ENCODE measurements at regions not wholly inside any gene's neighbourhood (a gene's known extent, or its start where the extent isn't known, plus 50 kb on each side); places are given as distances from the start of the nearest gene placed in this dataset.
"Not testable (repeated sequence)": the region's sequence is repeated elsewhere in the genome, so short reads cannot be mapped to it uniquely, and the experiment has no call there.

- intact Hi-C loops (cut with micrococcal nuclease), result loop anchor here (10.0 kb wide), 1 partner anchor 64 kb away; no protein-coding TSS in a partner anchor
- DNase-seq, result no peak
- ATAC-seq, result no peak
Observed at GRCh38 chr11:42951266-42951665, 360.5 kb upstream of the API5 start.

- intact Hi-C loops (cut with micrococcal nuclease), result loop anchor here (10.0 kb wide), 1 partner anchor 57 kb away; no protein-coding TSS in a partner anchor
- ATAC-seq, result no peak
Observed at GRCh38 chr11:42957831-42958230, 354.0 kb upstream of the API5 start.

GRCh38 chr11:42958635-42959034 is 353.2 kb upstream of the API5 start:
- intact Hi-C loops (cut with micrococcal nuclease), result loop anchor here (10.0 kb wide), 1 partner anchor 56 kb away; no protein-coding TSS in a partner anchor
- no peak for DNase-seq
- ATAC-seq, result no peak

More at GRCh38 chr11:42957831-42958230, 354.0 kb upstream of the API5 start:
- no peak for DNase-seq

GRCh38 chr11:42960521-42961088 is 351.2 kb upstream of the API5 start:
- no peak for ATAC-seq
- intact Hi-C loops (cut with micrococcal nuclease), result no loop called here

DNA sequence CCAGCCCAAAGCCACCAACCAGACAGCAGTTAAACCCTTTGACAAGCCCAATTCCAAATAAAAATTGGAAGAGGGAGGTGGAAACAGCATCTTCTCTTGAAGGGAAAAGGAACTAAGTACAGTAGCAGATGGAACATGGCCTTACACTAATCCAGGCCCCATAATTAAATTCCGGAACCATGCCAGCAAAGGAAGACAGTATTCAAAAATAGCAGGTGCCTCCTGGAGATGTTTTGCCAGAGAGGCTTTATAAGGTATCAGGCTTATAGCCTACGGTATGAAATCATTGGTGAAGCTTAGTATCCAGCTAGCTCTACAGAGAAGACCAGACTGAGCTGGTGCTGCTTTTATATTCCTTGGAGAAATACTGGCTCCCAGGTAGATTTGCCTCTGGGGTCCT is 344.1 kb upstream of the API5 start:
- DNase-seq (no peak), ATAC-seq (peak; percentile 55)

More at GRCh38 chr11:42960521-42961088, 351.2 kb upstream of the API5 start:
- no peak for DNase-seq

GRCh38 chr11:42972741-42973140 is 339.1 kb upstream of the API5 start:
- no peak for ATAC-seq
- intact Hi-C loops (cut with micrococcal nuclease), result no loop called here
- no peak for DNase-seq

More for the DNA sequence above, 344.1 kb upstream of the API5 start:
- intact Hi-C loops (cut with micrococcal nuclease), result no loop called here

DNA sequence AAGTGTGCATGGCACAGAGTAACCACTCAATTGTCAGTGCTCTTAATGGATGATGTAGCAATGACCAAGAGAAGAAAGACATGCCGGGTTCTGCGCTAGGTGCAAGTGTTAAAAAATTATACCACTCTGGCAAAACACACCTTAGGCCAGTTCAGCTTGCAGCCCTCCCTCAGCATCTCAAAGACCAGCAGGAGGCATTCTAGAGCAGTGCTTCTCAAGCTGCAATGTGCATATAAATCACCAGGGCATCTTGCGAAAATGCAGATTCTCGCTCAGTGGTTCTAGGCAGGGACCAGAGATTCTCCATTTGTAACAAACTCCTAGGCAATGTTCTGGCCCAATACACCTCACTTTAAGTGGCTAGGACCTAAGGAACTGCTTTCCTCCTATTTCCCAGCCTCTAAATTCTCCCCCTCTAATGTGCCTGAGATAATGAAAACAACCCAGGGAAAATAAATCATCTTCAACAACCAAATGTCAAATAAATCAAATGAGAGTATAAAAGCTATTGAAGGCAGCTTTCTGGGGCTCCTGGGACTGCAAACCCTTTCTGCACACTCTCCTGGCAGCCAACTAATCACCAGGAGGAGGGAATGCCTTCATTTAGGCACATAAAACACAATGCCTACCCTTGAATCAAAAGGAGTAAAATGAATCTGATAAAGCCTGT is 337.2 kb upstream of the API5 start:
- DNase-seq, result no peak
- intact Hi-C loops (cut with micrococcal nuclease), result no loop called here
- ATAC-seq, result no peak

GRCh38 chr11:42975180-42975529 is 336.6 kb upstream of the API5 start:
- DNase-seq (no peak), ATAC-seq (no peak)
- intact Hi-C loops (cut with micrococcal nuclease), result no loop called here

DNA sequence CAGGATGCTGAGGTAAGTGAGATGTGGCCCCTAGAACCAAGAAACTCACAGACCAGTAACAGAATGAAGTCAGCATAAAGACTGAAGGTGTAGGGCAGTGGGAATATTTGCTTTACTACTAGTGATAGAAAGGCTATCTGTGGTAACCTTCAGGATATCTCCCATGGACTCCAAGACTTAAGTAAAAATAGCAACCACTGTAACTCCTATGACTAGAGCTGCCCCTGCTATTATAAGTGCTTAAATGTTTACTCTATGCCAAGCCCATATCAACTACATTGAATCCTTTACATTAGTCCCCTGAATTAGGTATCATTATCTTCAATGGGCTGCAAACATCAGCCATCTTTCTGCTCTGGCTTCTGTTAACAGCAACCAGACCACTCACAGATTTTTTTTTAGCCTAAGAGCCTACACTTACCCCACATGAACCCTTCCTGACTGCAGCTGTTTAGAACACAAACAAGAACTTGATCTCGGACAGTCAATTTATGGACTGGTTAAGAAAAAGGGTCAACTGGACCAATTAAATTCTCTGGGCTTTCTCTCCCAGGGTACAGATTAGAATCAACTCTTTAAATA is 335.1 kb upstream of the API5 start:
- peak; percentile 98 for ATAC-seq

GRCh38 chr11:42992594-42992993 is 319.2 kb upstream of the API5 start:
- intact Hi-C loops (cut with micrococcal nuclease), result no loop called here
- DNase-seq (no peak), ATAC-seq (no peak)

More for the DNA sequence above, 335.1 kb upstream of the API5 start:
- no peak for DNase-seq
- intact Hi-C loops (cut with micrococcal nuclease), result no loop called here

DNA sequence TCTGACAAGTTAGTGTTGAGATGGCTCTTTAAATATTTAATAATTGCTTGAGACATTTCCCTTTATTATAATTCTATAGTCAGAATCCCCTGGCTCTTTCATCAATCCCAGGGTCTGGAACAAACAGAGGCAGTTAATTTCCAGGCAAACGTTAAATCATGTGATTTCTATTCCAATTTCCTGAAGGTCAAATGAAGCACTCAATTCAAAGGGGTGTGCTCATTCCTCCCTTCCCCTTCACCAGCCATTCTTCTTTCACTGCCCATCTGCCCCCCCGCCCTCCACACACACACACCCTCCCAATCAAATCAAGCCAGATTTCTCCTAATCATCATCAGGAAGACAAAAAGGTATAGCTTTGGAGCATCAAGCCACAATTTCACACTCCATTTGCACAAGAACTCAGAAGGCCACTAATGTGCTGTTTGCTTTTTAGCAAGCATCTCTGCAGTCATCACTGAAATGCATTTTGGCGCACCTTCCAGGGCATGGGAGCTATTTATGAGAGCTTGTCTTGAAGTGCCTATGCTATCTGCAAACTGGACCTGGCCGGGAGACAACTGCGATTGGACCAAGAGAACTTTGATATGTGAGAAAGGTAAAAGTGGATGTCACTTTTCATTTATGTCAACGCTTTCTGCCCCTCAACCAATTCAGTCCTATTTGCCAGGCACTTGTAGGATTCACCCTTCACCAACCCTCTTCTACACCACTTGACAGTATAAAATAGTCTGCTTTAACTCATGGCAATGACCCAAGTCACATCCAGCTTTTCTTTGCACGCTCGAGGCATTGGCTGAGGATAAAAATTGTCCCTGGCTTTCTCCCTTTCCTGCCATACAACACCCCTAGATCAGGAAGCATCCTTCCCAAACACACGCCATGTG is 315.1 kb upstream of the API5 start:
- DNase-seq, result peak; percentile 64
- intact Hi-C loops (cut with micrococcal nuclease), result no loop called here
- peak; percentile 98 for ATAC-seq

- intact Hi-C loops (cut with micrococcal nuclease); ATAC-seq: not testable (repeated sequence)
Observed at GRCh38 chr11:43004879-43005278, 306.9 kb upstream of the API5 start.

DNA sequence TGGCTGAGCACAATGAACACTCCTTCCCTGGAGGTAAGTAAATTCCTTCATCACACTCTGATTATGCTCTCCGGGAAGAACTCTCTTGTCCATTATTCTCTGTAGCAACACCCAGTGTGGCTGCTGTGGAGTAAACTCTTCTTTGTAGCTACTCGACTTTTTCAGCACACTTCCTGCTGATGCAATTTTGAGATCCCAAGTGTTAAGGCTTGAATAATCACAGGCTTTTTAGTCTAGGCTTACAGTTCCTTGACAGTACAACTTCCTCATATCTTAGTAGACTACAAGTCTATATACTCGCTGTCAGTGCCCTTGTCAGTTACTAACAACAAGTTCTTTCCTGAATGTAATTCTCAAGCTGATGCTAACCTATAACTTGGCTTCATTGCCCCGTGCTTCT is 301.8 kb upstream of the API5 start:
- DNase-seq (no peak), ATAC-seq (no peak)
- intact Hi-C loops (cut with micrococcal nuclease), result loop anchor here (10.0 kb wide), 1 partner anchor 55 kb away; no protein-coding TSS in a partner anchor

More at GRCh38 chr11:43004879-43005278, 306.9 kb upstream of the API5 start:
- DNase-seq, result not testable (repeated sequence)

- no peak for DNase-seq
- no peak for ATAC-seq
- intact Hi-C loops (cut with micrococcal nuclease), result loop anchor here (10.0 kb wide), 1 partner anchor 58 kb away; no protein-coding TSS in a partner anchor
Observed at GRCh38 chr11:43012606-43013005, 299.2 kb upstream of the API5 start.

- ATAC-seq (peak; percentile 70), DNase-seq (no peak)
- intact Hi-C loops (cut with micrococcal nuclease), result loop anchor here (10.0 kb wide), 1 partner anchor 257 kb away; no protein-coding TSS in a partner anchor
Observed at GRCh38 chr11:43021466-43021865, 290.3 kb upstream of the API5 start.

GRCh38 chr11:43034341-43034740 is 277.5 kb upstream of the API5 start:
- ATAC-seq (no peak), DNase-seq (no peak)
- intact Hi-C loops (cut with micrococcal nuclease), result no loop called here

GRCh38 chr11:43035086-43035485 is 276.7 kb upstream of the API5 start:
- DNase-seq (peak; percentile 8), ATAC-seq (peak; percentile 33)
- intact Hi-C loops (cut with micrococcal nuclease), result no loop called here

- ATAC-seq (no peak), DNase-seq (no peak)
- intact Hi-C loops (cut with micrococcal nuclease), result no loop called here
Observed at GRCh38 chr11:43053638-43054412, 258.0 kb upstream of the API5 start.

GRCh38 chr11:43067681-43068080 is 244.1 kb upstream of the API5 start:
- ATAC-seq (no peak), DNase-seq (no peak)
- intact Hi-C loops (cut with micrococcal nuclease), result no loop called here

Data from left ventricle myocardium superior (tissue), 1 donor.